Activated CD4-positive, alpha-beta T cell treated with anti-CD3 and anti-CD28 coated beads, Interleukin-2, amount 50 U/mL, for 16 hours (primary cell): ENCODE measurements at regions not wholly inside any gene's neighbourhood (a gene's known extent, or its start where the extent isn't known, plus 50 kb on each side); places are given as distances from the start of the nearest gene placed in this dataset.
"Not testable (repeated sequence)": the region's sequence is repeated elsewhere in the genome, so short reads cannot be mapped to it uniquely, and the experiment has no call there.

Source experiments
- DNase-seq: peaks from one replicate; pipeline ENCODE4 v3.0.0-alpha.2; 2020

GRCh38 chr9:26664087-26664773 is 228.4 kb downstream of the CAAP1 start:
- DNase-seq = not testable (repeated sequence)

- no peak for DNase-seq
Observed at GRCh38 chr9:26662476-26662875, 230.1 kb downstream of the CAAP1 start.

GRCh38 chr9:26658476-26658875 is 234.1 kb downstream of the CAAP1 start:
- no peak for DNase-seq

- DNase-seq = no peak
Observed at GRCh38 chr9:26657958-26658357, 234.6 kb downstream of the CAAP1 start.

- no peak for DNase-seq
Observed at GRCh38 chr9:26656003-26656870, 236.4 kb downstream of the CAAP1 start.

GRCh38 chr9:26655166-26655565 is 237.4 kb downstream of the CAAP1 start:
- DNase-seq = no peak

- DNase-seq = no peak
Observed at GRCh38 chr9:26650325-26650724, 242.3 kb downstream of the CAAP1 start.

GRCh38 chr9:26643826-26644225 is 248.8 kb downstream of the CAAP1 start:
- no peak for DNase-seq

- DNase-seq = no peak
Observed at GRCh38 chr9:26639761-26640160, 252.8 kb downstream of the CAAP1 start.

GRCh38 chr9:26637101-26637500 is 255.5 kb downstream of the CAAP1 start:
- no peak for DNase-seq

- not testable (repeated sequence) for DNase-seq
Observed at GRCh38 chr9:26613851-26614350, 278.7 kb downstream of the CAAP1 start.

GRCh38 chr9:26612211-26612610 is 280.4 kb downstream of the CAAP1 start:
- no peak for DNase-seq

GRCh38 chr9:26606756-26607155 is 285.8 kb downstream of the CAAP1 start:
- DNase-seq = no peak

- DNase-seq = no peak
Observed at GRCh38 chr9:26605367-26605766, 287.2 kb downstream of the CAAP1 start.

- no peak for DNase-seq
Observed at GRCh38 chr9:26604076-26604662, 288.4 kb downstream of the CAAP1 start.

- DNase-seq = no peak
Observed at GRCh38 chr9:26603617-26604016, 289.0 kb downstream of the CAAP1 start.

GRCh38 chr9:26597542-26598149 is 295.0 kb downstream of the CAAP1 start:
- no peak for DNase-seq

GRCh38 chr9:26579056-26579455 is 313.5 kb downstream of the CAAP1 start:
- no peak for DNase-seq

- no peak for DNase-seq
Observed at GRCh38 chr9:26574898-26575440, 317.6 kb downstream of the CAAP1 start.

- DNase-seq = no peak
Observed at GRCh38 chr9:26574256-26574655, 318.3 kb downstream of the CAAP1 start.

GRCh38 chr9:26567976-26568375 is 324.6 kb downstream of the CAAP1 start:
- DNase-seq = no peak

GRCh38 chr9:26566141-26566540 is 326.5 kb downstream of the CAAP1 start:
- DNase-seq = no peak

GRCh38 chr9:26565118-26565517 is 327.5 kb downstream of the CAAP1 start:
- no peak for DNase-seq
